Stimulated activated CD4-positive, alpha-beta T cell treated with anti-CD3 and anti-CD28 coated beads, Interleukin-4, amount 100 ng/mL, for 1 hour (primary cell): ENCODE measurements at regions not wholly inside any gene's neighbourhood (a gene's known extent, or its start where the extent isn't known, plus 50 kb on each side); places are given as distances from the start of the nearest gene placed in this dataset.
"Not testable (repeated sequence)": the region's sequence is repeated elsewhere in the genome, so short reads cannot be mapped to it uniquely, and the experiment has no call there.

Experiments used
- DNase-seq: peaks from one replicate; pipeline ENCODE4 v3.0.0-alpha.2; 2020

DNA sequence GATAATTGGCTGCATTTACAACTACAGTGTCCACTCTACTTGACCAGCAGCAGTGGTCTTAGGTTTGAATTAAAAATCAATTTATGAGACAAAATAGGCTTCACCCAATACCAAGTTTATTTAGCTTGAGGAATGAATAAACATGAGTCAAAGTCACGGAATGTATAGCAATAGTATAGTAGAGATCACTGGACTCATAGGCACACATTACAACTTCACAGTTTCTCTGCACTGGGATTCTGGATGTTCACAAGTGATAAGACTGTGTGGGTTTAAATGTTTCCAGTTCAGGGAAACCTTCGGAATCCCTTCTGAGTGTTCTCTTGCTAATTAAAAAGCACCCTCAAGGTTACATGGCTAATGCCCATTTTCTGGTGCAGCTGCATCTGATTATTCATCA, 1064.9 kb downstream of the SLITRK5 start:
- DNase-seq, result no peak

DNA sequence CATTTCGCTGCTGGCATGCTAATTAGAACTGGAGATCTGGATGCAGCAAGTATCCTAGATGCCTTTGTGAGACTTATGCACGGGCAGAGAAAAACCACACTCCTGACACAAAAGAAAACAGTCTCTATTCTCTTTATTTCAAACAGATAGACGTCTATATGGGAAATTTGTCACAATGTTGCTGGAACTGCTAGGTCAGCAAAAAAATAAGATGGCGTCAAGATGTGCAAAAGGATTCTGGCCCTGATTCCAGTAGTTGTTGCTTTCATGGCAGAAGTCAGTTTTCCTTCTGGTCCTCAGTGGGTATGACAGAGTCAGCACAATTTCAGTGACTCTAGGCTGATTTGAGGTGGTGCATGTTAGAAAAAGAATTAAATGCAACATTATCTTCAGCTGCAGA, 1068.0 kb downstream of the SLITRK5 start:
- no peak for DNase-seq

DNA sequence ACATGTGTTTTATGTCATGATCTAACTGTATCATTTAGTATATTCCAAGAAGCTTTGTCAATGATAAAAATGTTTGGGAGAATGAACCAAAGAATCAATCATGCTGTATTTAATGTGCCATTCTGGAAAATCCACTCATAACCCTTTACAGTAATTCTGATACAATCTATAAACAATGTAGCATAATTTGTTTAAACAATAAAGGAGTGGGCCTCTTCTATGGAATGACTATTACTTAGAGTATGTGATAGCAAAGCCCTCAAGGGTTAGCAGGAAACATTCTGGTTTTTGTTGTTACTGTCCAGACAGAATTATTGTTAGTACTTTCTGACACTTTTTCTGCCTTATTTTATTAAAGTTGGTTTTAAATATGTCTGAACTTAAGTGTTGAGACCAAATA, 1073.1 kb downstream of the SLITRK5 start:
- no peak for DNase-seq

DNA sequence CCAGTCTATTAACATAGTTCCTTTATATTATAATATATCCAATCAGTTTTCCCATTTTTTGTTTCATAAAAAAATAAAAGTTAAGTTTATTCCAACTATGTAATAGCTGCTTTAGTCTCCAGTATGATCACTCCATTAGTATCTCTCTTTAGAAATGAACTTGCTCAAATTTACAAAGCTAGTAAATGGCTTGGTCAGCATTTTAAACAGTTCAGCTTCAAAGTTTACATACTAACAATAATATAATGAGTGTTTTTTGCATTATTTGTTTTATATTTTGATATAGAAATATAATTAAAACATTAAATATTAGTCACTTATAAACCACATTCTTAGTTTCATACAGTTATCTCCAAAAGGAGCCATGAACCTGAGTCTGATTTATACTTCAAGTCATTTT, 1073.8 kb downstream of the SLITRK5 start:
- DNase-seq, result no peak

DNA sequence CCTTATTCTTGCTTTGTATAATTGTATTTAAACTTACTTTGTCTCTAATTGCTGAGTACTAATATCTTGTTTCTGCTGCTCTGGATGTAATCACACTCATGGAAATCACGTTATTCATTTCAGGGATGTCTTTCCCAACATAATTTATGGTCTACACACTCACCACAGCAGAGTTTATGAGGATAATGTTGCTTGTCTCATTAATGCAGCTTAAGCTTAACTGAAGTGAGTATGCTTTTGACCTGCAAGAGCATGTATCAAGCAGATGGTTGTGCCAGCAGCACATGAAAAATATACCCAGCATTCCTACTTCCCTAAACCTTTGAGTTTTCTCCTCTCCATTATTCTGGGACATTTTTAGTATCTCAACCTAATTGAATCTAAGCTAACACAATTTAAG, 1080.9 kb downstream of the SLITRK5 start:
- DNase-seq, result no peak

DNA sequence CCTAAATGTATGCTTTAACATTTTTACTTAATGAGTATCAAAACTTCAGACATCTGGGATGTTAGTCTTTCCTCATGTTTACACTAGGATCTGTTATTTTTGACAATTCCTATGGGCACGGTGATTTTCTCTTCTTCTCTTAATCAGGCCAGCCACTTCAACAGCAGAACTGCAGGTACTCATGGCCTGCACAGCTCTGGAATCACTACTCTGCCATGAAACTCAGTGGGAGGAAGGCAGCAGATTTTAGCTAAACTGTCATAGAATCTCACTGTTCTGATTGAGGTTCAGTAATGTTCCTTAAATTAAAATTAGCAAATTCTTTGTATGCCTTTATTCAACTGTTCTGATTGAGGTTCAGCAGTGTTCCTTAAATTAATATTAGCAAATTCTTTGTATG, 1083.0 kb downstream of the SLITRK5 start:
- no peak for DNase-seq

DNA sequence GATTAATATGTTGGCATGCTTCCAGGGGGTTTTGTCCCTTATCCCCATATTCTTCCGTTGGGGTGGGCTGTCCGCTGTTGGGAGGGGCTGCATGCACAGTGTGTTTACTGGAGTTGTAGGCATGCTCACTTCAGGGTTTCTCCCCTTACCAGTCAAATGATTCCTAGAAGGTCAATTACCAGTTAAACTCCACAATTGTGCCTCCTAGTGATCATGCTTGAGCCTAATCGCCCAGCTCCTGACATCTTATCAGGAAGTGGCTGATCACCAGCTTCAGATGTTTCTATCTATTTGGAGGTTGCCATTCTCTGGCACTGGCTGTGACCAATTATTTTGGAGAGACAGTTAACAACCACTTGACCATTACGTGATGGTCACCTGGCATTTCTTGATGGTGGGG, 1090.0 kb downstream of the SLITRK5 start:
- DNase-seq, result no peak

DNA sequence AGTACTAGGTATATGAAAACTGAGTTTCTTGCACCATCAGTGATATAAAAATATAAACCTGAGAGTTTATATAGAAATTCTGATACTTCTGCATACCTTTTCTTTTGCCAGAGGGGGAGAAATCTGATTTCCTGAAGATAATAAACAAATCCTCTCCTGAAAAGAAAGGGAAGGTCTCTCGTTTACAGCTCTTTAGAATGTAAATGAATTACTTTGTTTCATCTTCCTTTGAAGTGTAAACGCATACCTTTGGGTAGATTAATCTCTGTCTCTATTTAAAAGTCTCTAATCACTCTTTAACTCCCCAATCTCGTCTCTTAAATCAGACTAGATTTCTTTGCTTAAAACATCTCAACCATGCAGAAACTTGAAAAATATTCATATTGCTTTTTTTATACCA, 1092.9 kb downstream of the SLITRK5 start:
- DNase-seq, result no peak

DNA sequence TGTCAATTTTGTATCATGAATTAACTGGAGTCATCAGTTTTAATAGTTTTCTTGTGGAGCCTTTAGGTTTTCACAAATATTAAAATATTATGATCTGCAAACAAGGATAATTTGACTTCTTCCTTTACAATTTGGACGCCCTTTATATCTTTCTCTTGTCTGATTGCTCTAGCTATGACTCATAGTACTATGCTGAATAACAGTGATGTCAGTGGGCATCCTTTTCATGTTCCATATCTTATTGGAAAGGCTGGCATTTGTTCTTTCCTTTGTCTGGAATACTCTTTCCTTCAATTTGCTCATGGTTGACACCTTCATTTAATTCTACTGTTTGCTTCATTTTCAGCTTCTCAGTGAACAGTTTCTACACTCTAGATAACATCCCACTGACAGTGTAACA, 1129.3 kb downstream of the SLITRK5 start:
- DNase-seq, result no peak

DNA sequence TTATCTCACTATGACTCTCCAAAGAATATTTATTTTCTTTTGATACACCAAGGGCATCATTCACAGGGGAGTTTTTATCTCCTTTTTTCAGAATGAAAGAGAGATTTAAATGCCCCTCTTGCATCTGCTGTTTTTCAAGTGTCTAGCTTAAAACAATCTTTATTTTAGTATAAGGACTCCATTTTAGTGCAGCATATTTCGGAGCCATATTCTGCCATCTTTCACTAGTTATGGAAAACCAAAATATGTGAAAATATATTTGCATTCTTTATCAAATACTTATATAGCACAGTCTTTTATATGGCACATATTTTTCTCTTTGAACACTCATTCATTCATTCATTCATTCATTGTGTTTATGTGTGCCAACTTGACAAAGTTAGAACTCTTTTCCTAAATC, 1130.2 kb downstream of the SLITRK5 start:
- no peak for DNase-seq

DNA sequence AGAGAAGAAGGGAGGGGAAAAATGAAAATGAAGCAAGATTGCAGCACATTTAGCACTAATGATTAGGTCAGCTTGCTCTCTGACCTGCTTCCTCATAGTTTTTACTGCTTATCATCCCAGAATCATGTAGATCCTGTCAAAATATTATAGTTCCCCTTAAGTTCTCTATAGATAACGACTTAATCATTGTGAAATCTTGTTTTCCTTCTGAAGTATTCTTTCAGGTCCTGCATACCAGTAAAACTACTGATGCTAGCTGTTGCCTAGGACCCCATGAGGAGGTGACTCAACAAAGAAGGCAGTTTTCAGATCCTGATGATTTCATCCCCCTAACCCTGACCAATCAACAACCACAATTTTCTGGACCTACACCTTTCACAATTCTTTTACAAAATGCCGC, 1131.7 kb downstream of the SLITRK5 start:
- DNase-seq, result no peak

DNA sequence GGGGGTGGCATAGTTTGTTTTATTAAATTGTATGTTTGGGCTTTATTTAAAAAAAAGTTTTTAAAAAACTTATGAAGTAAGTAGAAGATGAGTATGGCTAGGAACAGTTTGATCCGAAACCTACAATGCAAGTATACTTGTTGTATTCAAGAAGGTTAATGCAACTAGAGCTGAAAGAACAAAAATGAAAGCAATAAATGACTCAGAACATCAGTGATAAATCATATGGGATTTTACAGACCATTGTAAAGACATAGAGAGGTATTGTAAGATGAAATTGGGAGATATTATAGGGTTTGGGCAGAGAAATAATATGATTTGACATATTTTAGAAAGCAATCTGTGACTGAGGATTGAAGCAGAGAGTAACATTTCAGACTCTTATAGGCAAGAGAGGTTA, 1135.3 kb downstream of the SLITRK5 start:
- no peak for DNase-seq

DNA sequence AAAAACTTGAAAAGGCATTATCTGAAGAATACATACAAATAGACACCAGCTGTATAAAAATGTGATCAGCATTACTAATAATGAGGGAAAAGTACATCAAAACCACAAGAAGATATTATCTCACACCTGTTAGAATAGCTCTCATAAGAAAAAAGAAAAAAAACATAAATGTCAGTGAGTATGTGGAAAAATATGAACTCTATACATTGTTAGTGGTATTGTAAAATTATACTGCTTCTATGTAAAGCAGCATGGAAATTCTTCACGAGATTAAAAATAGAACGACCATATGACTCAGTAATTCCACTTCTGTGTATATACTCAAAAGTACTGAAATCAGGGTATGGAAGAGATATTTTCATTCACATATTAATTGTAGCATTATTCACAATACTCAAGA, 1146.4 kb downstream of the SLITRK5 start:
- no peak for DNase-seq

DNA sequence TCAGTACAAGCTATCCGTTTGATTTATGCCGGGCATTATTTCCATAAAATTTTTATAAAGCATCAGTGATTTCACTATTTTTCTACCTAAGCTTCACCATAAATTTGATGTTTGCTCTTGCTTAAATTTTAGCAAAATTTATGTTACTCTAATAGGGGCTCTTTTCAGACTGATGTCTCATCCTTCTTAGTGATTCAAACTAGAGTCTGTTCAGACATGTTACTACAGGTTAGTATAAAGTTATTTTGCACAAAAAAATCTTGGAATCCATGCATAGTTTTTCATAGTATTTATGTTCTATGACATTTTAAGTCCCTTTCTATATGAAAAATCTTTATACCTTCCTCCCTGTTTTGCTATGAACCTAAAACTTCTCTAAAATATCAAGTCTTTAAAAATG, 1151.9 kb downstream of the SLITRK5 start:
- DNase-seq, result no peak

DNA sequence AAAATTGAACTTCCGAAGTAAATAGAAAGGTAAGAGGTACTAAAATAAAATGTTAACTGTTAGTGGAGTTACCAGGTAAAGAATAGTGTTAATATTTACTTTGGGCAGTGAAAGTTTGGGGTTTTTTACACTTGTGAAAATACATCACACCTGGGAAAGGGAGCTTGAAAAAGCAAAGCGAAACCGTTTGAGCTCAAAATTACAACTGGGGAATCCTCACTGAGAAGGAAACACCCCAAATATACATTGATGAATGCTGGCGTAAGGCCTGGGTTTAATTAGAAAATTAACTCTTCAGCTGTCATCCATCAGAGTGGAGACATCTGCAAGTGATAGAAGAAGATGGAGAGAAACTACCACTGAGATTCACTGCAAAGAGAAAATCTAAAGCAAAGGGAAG, 1153.0 kb downstream of the SLITRK5 start:
- DNase-seq, result no peak

DNA sequence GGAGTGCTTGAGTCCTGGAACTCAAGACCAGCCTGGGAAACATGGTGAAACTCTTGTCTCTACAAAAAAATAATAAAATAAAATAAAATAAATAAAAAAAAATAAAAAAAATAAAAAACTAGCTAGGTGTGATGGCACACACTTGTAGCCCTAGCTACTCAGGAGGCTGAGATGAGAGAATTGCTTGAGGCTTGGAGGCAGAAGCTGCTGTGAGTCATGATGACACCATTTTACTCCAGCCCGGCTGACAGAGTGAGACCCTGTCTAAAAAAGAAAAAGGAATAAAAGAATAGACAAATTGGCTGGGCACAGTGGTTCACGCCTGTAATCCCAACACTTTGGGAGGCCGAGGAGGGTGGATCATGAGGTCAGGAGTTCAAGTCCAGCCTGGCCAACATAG, 1168.9 kb downstream of the SLITRK5 start:
- DNase-seq, result no peak

DNA sequence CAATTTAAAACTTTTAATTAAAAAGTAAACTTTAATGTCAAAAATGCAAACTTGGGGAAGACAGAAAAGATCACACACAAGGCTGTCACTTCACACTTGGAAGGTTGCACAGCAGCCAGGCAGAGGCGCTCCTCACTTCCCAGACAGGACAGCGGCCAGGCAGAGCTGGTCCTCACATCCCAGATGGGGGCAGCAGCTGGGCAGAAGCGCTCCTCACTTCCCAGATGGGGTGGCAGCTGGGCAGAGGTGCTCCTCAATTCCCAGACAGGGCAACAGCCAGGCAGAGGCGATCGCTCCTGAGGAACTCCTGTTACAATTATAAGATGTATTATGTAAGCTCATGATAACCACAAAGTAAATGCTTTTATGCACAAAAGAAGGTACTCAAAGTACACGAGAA, 1181.1 kb downstream of the SLITRK5 start:
- DNase-seq, result not testable (repeated sequence)

DNA sequence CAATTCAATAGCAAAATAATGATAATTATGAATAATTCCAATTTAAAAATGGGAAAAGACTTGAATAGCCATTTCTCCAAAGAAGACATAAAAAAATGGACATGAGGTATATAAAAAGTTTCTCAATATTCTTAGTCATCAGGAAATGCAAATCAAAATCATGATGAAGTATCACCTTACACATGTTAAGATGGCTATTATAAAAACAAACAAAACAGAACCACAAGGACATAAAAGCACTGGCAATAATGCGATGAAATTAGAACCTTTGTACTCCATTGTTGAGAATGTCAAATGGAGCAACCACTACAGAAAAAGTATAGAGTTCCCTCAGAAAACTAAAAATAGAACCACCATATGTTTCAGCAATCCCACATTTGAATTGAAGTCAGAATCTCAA, 1186.1 kb downstream of the SLITRK5 start:
- no peak for DNase-seq

DNA sequence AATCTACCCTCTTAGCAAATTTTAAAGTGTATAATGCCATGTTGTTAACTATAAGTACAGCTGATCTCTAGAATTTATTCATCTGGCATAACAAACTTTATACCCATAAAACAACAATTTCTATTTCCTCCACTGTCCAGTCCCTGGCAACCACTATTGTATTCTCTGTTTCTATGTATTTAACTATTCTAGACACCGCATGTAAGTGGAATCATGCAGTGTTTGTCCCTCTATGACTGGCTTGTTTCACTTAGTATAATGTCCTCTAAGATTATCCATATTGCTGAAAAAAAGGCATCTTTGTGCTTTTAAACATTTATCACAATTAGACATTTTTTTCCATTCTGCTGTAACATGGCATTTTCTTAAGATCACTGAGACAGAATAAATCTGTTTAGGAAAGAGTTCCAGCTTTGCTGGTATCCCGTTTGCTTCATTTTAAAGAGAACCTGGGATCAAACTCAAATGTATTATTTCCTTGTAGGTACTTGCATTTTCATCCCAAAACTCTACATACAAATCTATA, 1191.0 kb downstream of the SLITRK5 start:
- no peak for DNase-seq

DNA sequence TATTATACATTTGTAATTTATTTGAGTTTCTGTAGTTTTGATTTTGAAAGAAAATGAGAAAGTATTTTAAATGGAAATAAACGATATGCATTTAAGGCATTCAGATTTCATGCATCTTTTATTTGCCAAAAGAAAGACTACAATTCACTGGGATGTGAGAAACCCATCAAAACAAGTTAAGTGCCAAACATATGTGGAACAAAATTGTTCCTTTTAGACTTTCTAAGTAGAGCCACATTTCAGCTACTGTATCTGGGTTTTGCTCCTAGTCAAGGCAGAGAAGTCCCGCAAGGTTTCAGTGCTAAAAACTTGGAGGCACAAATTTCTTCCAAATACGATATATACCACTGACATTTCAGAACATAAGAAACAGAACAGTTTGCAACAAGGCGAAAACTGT, 1191.9 kb downstream of the SLITRK5 start:
- DNase-seq, result no peak

DNA sequence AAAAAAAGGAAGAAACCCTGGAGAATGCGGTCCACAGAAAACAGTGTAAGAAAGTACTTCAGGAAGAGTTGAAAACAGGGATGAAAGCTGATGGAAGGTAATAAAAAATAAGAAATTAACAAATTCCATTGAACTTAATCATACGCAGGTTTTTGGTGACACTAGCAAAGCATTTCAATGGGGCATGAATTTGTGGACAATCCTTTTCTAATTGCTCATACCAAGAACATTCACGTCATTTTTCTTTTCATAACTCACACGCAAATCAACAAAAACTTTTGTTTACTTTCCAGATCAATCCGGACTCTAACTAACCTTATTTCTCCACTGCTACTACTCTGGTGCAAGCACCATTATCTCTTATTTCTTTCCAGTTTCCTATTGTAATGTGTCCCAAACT, 1195.0 kb downstream of the SLITRK5 start:
- no peak for DNase-seq

DNA sequence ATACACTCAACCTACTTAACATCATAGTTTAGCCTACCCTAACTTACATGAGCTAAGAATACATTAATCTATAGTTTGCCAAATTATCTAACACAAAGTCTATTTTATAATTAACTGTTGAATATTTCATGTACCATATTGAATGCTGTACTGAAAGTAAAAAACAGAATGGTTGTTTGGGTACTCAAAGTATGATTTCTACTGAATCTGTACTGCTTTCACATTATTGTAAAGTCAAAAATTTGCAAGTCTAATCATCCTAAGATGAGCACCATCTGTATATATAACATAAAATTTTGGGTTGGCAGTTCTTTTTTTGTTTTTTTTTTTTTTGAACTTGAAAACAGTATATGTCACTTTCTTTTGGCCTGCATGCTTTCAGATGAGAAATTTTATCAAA, 1212.6 kb downstream of the SLITRK5 start:
- no peak for DNase-seq

DNA sequence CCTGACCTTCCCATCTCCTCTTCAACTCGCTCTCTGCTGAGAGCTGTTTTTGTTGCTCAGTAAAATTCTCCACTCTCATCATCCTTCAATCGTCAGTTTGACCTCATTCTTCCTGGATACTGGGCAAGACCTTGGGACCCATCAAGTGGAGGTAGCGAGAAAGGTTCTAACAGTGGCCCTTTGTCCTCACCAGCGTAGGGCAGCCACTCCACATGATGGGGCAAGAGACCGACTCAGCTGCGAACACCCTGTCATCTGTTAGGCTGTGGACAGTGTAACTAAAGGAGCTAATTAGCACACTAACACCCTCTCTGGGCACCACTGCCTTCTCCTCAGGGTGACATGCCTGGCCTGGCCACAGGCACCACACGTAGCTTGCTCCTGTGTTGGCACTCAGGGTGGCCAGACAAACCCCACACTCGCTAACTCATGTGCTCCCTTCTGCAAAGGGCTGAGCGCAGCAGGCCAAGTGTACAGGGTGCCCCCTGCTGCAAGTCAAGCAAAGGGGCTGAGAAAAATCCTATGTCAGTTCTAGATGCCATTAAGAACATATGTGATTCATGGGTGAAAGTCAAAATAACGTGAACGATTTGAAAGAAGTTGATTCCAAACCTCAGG, 1216.0 kb downstream of the SLITRK5 start:
- no peak for DNase-seq

DNA sequence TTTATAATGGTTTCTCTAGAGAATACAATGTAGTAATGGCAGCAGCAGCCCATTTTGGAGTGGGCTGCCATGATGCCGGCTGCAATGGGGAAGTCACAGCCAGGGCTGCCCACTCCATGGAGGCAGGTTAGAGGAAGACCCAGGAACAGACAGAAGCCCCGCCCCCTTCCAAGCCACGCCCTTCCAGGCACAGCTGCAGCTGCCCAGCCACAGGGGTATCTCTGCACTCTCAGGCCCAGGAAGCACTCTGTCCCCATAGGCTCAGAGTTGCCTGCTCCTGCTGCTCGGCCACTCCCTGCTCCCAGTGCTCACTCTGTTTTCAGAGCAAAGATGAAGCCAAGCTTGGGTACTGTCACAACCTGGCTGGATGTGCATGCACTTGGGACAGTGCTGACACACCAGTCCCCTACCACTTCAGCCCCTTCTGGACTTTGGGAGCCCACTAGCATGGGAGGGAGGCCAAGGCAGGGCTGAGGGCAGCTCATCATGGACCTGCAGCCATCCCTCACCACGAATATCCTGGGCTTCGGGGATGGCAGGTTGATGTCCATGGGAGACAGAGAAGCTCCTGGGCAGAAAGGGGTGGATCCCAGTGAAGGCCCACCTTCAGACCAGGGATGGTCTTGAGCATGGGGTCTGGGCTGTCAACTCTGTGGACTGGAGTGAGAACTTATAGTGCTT, 1224.2 kb downstream of the SLITRK5 start:
- no peak for DNase-seq

DNA sequence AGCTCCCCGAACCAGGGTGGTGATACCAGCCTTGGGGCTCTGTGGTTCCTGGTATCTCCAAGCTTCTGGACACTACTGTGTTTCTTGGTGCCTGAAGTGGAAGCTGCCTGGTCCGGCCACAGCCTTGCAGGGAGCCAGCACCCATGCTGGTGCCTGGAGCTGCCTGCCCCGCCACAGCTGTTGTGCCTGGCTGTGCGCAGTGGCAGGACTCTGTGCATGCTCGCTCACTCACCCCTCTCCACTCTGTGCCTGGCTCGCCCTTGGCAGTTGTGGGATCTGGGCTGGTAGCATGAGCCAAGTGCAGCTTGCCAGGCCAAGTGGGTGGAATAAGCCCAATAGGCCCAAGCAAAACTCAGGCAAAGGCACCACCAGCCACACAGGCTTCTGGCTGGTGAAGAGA, 1225.3 kb downstream of the SLITRK5 start:
- no peak for DNase-seq
